ENCODE measurements at regions not wholly inside any gene's neighbourhood (a gene's known extent, or its start where the extent isn't known, plus 50 kb on each side); places are given as distances from the start of the nearest gene placed in this dataset.
A peak's percentile ranks its signal among the peaks of the same experiment; 100 is the strongest.

- DNase-seq = no peak
- H3K9me3 ChIP-seq (ENCODE audit: control insufficient read depth, low read depth, low read length) = no peaks in the 10 kb centered on the region
- peaks cover 6 to 9% of the 10 kb centered on the region in 2 experiments for H3K4me1 Mint-ChIP-seq
- no peak overlapping the region for H4K8ac ChIP-seq (replicated peaks; ENCODE audit: insufficient read length, low read depth, low read length)
- H3K27me3 ChIP-seq (ENCODE audit: insufficient read depth, low read length) = no peaks in the 10 kb centered on the region
- WGBS (ENCODE audit: extremely low coverage, insufficient read length, low lambda C conversion rate) = no CpG with 5 or more reads among the region's 1 CpG
- H2AK5ac ChIP-seq (ENCODE audit: insufficient read length, low read length) = no peak overlapping the region
- H3K4me3 Mint-ChIP-seq = no peak overlapping the region
- no peaks in the 10 kb centered on the region for H3K27me3 Mint-ChIP-seq (ENCODE audit: low read depth)
- H4K91ac ChIP-seq (ENCODE audit: insufficient read length, low read depth, low read length) = no peak overlapping the region
- no peaks in the 10 kb centered on the region for H4K20me1 ChIP-seq (ENCODE audit: control insufficient read depth, insufficient read depth, insufficient read length)
- H2BK15ac ChIP-seq (ENCODE audit: low read depth, low read length) = no peak overlapping the region
- H3K27ac ChIP-seq (ENCODE audit: insufficient read length, low read depth, low read length) = no peak overlapping the region
- no peaks in the 10 kb centered on the region for H3K79me1 ChIP-seq (ENCODE audit: insufficient read depth, low read depth, low read length, poor library complexity, severe bottlenecking)
- no peak overlapping the region for H2BK120ac ChIP-seq (ENCODE audit: low read depth, low read length, poor library complexity, severe bottlenecking)
- H3K23me2 ChIP-seq (ENCODE audit: insufficient read length, low read depth, low read length, poor library complexity, severe bottlenecking) = no peaks in the 10 kb centered on the region
- no peak for TF ChIP-seq CTCF (conservative IDR thresholded peaks at IDR 0.05)
- no peak overlapping the region for H2AFZ ChIP-seq (ENCODE audit: low read length)
- H3K4ac ChIP-seq (ENCODE audit: low read depth, low read length) = no peak overlapping the region
- H3K9ac ChIP-seq (ENCODE audit: extremely low read depth, insufficient read length, low read length) = no peak overlapping the region
- H2BK20ac ChIP-seq (ENCODE audit: low read depth, low read length, poor library complexity, severe bottlenecking) = no peak overlapping the region
- H3K23ac ChIP-seq (ENCODE audit: insufficient read length, low read depth, low read length) = no peak overlapping the region
- no peak overlapping the region for H3K27ac Mint-ChIP-seq
- H3K36me3 Mint-ChIP-seq (ENCODE audit: insufficient read depth in 1 of 3, low read depth in 3 of 3) = no peaks in the 10 kb centered on the region; a peak in 2 of 7 replicates
- H4K5ac ChIP-seq (ENCODE audit: insufficient read length, low read depth, low read length) = no peak overlapping the region
- no peak overlapping the region for H3K4me2 ChIP-seq (ENCODE audit: insufficient read depth, insufficient read length, low read length)
- 0 out of 2 replicates have a peak overlapping the region, but pooled peaks have one; percentile 20 for H3K14ac ChIP-seq (ENCODE audit: insufficient read depth, low read length)
- H3K18ac ChIP-seq (ENCODE audit: insufficient read length, low read depth, low read length) = no peak overlapping the region
- H3K79me2 ChIP-seq (ENCODE audit: insufficient read depth, low read length) = no peaks in the 10 kb centered on the region
- H2BK5ac ChIP-seq (ENCODE audit: insufficient read length, low read length) = no peak overlapping the region
- H3K56ac ChIP-seq (ENCODE audit: insufficient read length, low read depth, low read length) = no peak overlapping the region
- peaks cover 3% of the 10 kb centered on the region; the same call in 1 of the 2 replicates for H3K4me1 ChIP-seq (ENCODE audit: insufficient read depth, low read length)
- H3T11ph ChIP-seq (ENCODE audit: low read length) = no peak overlapping the region
- no peak overlapping the region for H2BK12ac ChIP-seq (ENCODE audit: insufficient read length, low read depth, low read length)
- H3K9me3 Mint-ChIP-seq = peaks cover 3 to 13% of the 10 kb centered on the region in 2 experiments; a peak in 3 of 5 replicates
Measured at GRCh38 chr4:59664771-59665170, 1535.4 kb upstream of the ADGRL3 start.

Measured in H9 (cell line).